Breast epithelium (tissue), 3 donors: ENCODE measurements at regions not wholly inside any gene's neighbourhood (a gene's known extent, or its start where the extent isn't known, plus 50 kb on each side); places are given as distances from the start of the nearest gene placed in this dataset.

ENCODE experiments used
- POLR2AphosphoS5 ChIP-seq, 3 donors: sonication (generic); formaldehyde crosslinking; IDR thresholded peaks; one replicate each; pipeline ENCODE4 v1.6.1; 2017; ENCODE audit warnings: antibody characterized with exemption in 3 of 3
- TF ChIP-seq, protein P1 (sequence below), 3 donors: fragments of 450-650 bp; IDR thresholded peaks; one replicate each; pipeline ENCODE4 v1.5.1; 2016 to 2017; ENCODE audit warnings: antibody characterized with exemption in 3 of 3, mild to moderate bottlenecking in 3 of 3, moderate library complexity in 3 of 3

GRCh38 chr2:16478434-16479210 lies 187.0 kb downstream of the CYRIA start:
- TF ChIP-seq, protein P1, sequence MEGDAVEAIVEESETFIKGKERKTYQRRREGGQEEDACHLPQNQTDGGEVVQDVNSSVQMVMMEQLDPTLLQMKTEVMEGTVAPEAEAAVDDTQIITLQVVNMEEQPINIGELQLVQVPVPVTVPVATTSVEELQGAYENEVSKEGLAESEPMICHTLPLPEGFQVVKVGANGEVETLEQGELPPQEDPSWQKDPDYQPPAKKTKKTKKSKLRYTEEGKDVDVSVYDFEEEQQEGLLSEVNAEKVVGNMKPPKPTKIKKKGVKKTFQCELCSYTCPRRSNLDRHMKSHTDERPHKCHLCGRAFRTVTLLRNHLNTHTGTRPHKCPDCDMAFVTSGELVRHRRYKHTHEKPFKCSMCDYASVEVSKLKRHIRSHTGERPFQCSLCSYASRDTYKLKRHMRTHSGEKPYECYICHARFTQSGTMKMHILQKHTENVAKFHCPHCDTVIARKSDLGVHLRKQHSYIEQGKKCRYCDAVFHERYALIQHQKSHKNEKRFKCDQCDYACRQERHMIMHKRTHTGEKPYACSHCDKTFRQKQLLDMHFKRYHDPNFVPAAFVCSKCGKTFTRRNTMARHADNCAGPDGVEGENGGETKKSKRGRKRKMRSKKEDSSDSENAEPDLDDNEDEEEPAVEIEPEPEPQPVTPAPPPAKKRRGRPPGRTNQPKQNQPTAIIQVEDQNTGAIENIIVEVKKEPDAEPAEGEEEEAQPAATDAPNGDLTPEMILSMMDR (IDR thresholded peaks at IDR 0.05), result no peak
- TF ChIP-seq POLR2AphosphoS5 (IDR thresholded peaks at IDR 0.05), result no peak
